C4-2B (cell line): ENCODE measurements at regions not wholly inside any gene's neighbourhood (a gene's known extent, or its start where the extent isn't known, plus 50 kb on each side); places are given as distances from the start of the nearest gene placed in this dataset.
"Not testable (repeated sequence)": the region's sequence is repeated elsewhere in the genome, so short reads cannot be mapped to it uniquely, and the experiment has no call there.

Experiments
- H3K27ac ChIP-seq: fragments of 450-650 bp; 2 replicates; pipeline ENCODE4 v1.5.1; 2017
- CTCF ChIP-seq: fragments of 450-650 bp; conservative IDR thresholded peaks from 2 replicates; pipeline ENCODE4 v1.5.1; 2017; ENCODE audit warnings: mild to moderate bottlenecking
- ZFX ChIP-seq: fragments of 450-650 bp; IDR thresholded peaks from 2 replicates; pipeline ENCODE4 v1.6.1; 2017

- no peak overlapping the region for H3K27ac ChIP-seq
Measured at GRCh38 chr1:101567582-101568189, 330.9 kb downstream of the S1PR1 start.

GRCh38 chr1:101587741-101588140 is 350.9 kb downstream of the S1PR1 start:
- no peak for TF ChIP-seq CTCF
- TF ChIP-seq ZFX = no peak
- H3K27ac ChIP-seq = no peak overlapping the region

More at GRCh38 chr1:101567582-101568189, 330.9 kb downstream of the S1PR1 start:
- no peak for TF ChIP-seq ZFX
- peak; percentile 99 for TF ChIP-seq CTCF

- no peak overlapping the region for H3K27ac ChIP-seq
- TF ChIP-seq CTCF (no peak), ZFX (no peak)
Measured at GRCh38 chr1:101588677-101589076, 351.9 kb downstream of the S1PR1 start.

- TF ChIP-seq CTCF (no peak), ZFX (no peak)
- H3K27ac ChIP-seq = no peak overlapping the region
Measured at GRCh38 chr1:101592845-101593244, 356.0 kb downstream of the S1PR1 start.

- TF ChIP-seq CTCF = no peak
- no peak for TF ChIP-seq ZFX
- H3K27ac ChIP-seq = no peak overlapping the region
Measured at GRCh38 chr1:101595881-101596374, 359.1 kb downstream of the S1PR1 start.

GRCh38 chr1:101600615-101601014 is 363.8 kb downstream of the S1PR1 start:
- H3K27ac ChIP-seq = not testable (repeated sequence)

GRCh38 chr1:101603726-101604125 is 366.9 kb downstream of the S1PR1 start:
- H3K27ac ChIP-seq = no peak overlapping the region
- TF ChIP-seq ZFX (no peak), CTCF (no peak)

GRCh38 chr1:101605878-101606277 is 369.1 kb downstream of the S1PR1 start:
- no peak overlapping the region for H3K27ac ChIP-seq
- no peak for TF ChIP-seq CTCF
- no peak for TF ChIP-seq ZFX
